Prostate gland (tissue), 2 donors: ENCODE measurements at regions not wholly inside any gene's neighbourhood (a gene's known extent, or its start where the extent isn't known, plus 50 kb on each side); places are given as distances from the start of the nearest gene placed in this dataset.

Source experiments
- DNase-seq: peaks from one replicate; pipeline ENCODE4 v3.0.0-alpha.2; 2019; ENCODE audit warnings: low spot score
- H3K27ac ChIP-seq, 2 donors: fragments of 200-600 bp; sonication (generic); 2 replicates each; pipeline ENCODE4 v1.5.1; 2017 to 2019
- H3K27me3 ChIP-seq: fragments of 200-600 bp; sonication (generic); replicated peaks from 2 replicates; pipeline ENCODE4 v1.5.1; 2019; ENCODE audit not compliant: insufficient read depth
- H3K36me3 ChIP-seq, 2 donors: fragments of 200-600 bp; sonication (generic); 1 replicate in 1 of 2; 2 replicates in 1 of 2; pipeline versions ENCODE4 v1.5.1 to v1.8.1; 2017 to 2019
- H3K4me1 ChIP-seq: fragments of 200-600 bp; sonication (generic); replicated peaks from 2 replicates; pipeline ENCODE4 v1.5.1; 2019
- H3K4me3 ChIP-seq, 2 donors: fragments of 200-600 bp; sonication (generic); 2 replicates each; pipeline ENCODE4 v1.5.1; 2017 to 2019
- H3K9me3 ChIP-seq: fragments of 200-600 bp; sonication (generic); 2 replicates; pipeline ENCODE4 v1.5.1; 2017
- CTCF ChIP-seq, 4 experiments: fragments of 200-600 bp in 2 of 4; fragments of 450-650 bp in 2 of 4; sonication (generic) in 2 of 4; IDR thresholded peaks; 1 replicate in 3 of 4; 2 replicates in 1 of 4; pipeline ENCODE4 v1.5.1; 2016 to 2019; ENCODE audit warnings: antibody characterized with exemption in 4 of 4, mild to moderate bottlenecking in 2 of 4, moderate library complexity in 2 of 4
- POLR2A ChIP-seq: fragments of 450-650 bp; IDR thresholded peaks from one replicate; pipeline ENCODE4 v1.6.1; 2016; ENCODE audit warnings: antibody characterized with exemption, mild to moderate bottlenecking
- POLR2AphosphoS5 ChIP-seq: sonication (generic); formaldehyde crosslinking; IDR thresholded peaks from one replicate; pipeline ENCODE4 v1.6.1; 2017; ENCODE audit warnings: antibody characterized with exemption
- WGBS: methylation state at CpG from one replicate; pipeline ENCODE4 v1.1.5; 2018; 5-methylcytosine and 5-hydroxymethylcytosine counted together
- intact Hi-C: fragments of 100-400 bp; cut with DNase I; formaldehyde crosslinking; loops from one replicate; pipeline ENCODE4 v1.14.2; 2022

GRCh38 chr1:91123319-91123718 lies 101.5 kb upstream of the ZNF644 start:
- no peaks in the 10 kb centered on the region for H3K36me3 ChIP-seq
- no peaks in the 10 kb centered on the region for H3K4me1 ChIP-seq
- WGBS, result 12% methylated on average over 2 of the region's 2 CpGs
- DNase-seq, result no peak
- H3K27me3 ChIP-seq, result no peaks in the 10 kb centered on the region
- no peak overlapping the region for H3K4me3 ChIP-seq
- no peak for TF ChIP-seq POLR2A
- TF ChIP-seq POLR2AphosphoS5, result no peak
- no peak for TF ChIP-seq CTCF (IDR thresholded peaks at IDR 0.05)
- no peak overlapping the region for H3K27ac ChIP-seq
- intact Hi-C loops, result no loop called here
- no peaks in the 10 kb centered on the region for H3K9me3 ChIP-seq

- intact Hi-C loops, result no loop called here
- Histone ChIP-seq H3K27me3 (no peaks in the 10 kb centered on the region), H3K4me1 (no peaks in the 10 kb centered on the region), H3K36me3 (no peaks in the 10 kb centered on the region), H3K9me3 (no peaks in the 10 kb centered on the region), H3K4me3 (no peak overlapping the region), H3K27ac (no peak overlapping the region)
- TF ChIP-seq POLR2AphosphoS5 (no peak), CTCF (IDR thresholded peaks at IDR 0.05) (no peak), POLR2A (no peak)
- 90% methylated on average over 2 of the region's 2 CpGs for WGBS
- DNase-seq, result no peak
Measured at GRCh38 chr1:91122106-91122717, 100.4 kb upstream of the ZNF644 start.

GRCh38 chr1:91121366-91121765 lies 99.5 kb upstream of the ZNF644 start:
- no peaks in the 10 kb centered on the region for H3K9me3 ChIP-seq
- 81% methylated on average over 2 of the region's 2 CpGs for WGBS
- intact Hi-C loops, result no loop called here

GRCh38 chr1:91120936-91121335 lies 99.1 kb upstream of the ZNF644 start:
- intact Hi-C loops, result no loop called here
- no peak overlapping the region for H3K27ac ChIP-seq
- WGBS, result 28% methylated on average over 1 of the region's 1 CpG

More at GRCh38 chr1:91121366-91121765, 99.5 kb upstream of the ZNF644 start:
- no peak overlapping the region for H3K4me3 ChIP-seq
- no peak for DNase-seq
- no peaks in the 10 kb centered on the region for H3K27me3 ChIP-seq
- H3K4me1 ChIP-seq, result no peaks in the 10 kb centered on the region
- H3K27ac ChIP-seq, result no peak overlapping the region
- H3K36me3 ChIP-seq, result no peaks in the 10 kb centered on the region
- no peak for TF ChIP-seq CTCF (IDR thresholded peaks at IDR 0.05)

More at GRCh38 chr1:91120936-91121335, 99.1 kb upstream of the ZNF644 start:
- no peaks in the 10 kb centered on the region for H3K9me3 ChIP-seq
- no peak overlapping the region for H3K4me3 ChIP-seq
- no peaks in the 10 kb centered on the region for H3K4me1 ChIP-seq
- H3K36me3 ChIP-seq, result no peaks in the 10 kb centered on the region
- no peaks in the 10 kb centered on the region for H3K27me3 ChIP-seq
- DNase-seq, result no peak
- TF ChIP-seq POLR2A, result no peak
- no peak for TF ChIP-seq CTCF (IDR thresholded peaks at IDR 0.05)
- no peak for TF ChIP-seq POLR2AphosphoS5
